Parathyroid adenoma (tissue), 2 donors: ENCODE measurements at regions not wholly inside any gene's neighbourhood (a gene's known extent, or its start where the extent isn't known, plus 50 kb on each side); places are given as distances from the start of the nearest gene placed in this dataset.

Experiments
- H2AFZ ChIP-seq: fragments of 300-600 bp; sonication (generic); one replicate; pipeline ENCODE4 v1.7.0; 2017; ENCODE audit warnings: antibody characterized with exemption, mild to moderate bottlenecking
- H3K27ac ChIP-seq: fragments of 300-600 bp; sonication (generic); one replicate; pipeline ENCODE4 v1.7.0; 2017
- H3K27me3 ChIP-seq: fragments of 300-600 bp; sonication (generic); one replicate; pipeline ENCODE4 v1.7.0; 2017; ENCODE audit warnings: low read length; ENCODE audit not compliant: control insufficient read depth, insufficient read depth
- H3K36me3 ChIP-seq: fragments of 300-600 bp; sonication (generic); one replicate; pipeline ENCODE4 v1.7.0; 2017; ENCODE audit warnings: low read length; ENCODE audit not compliant: control insufficient read depth, insufficient read depth
- H3K4me1 ChIP-seq: fragments of 300-600 bp; sonication (generic); one replicate; pipeline ENCODE4 v1.7.0; 2017; ENCODE audit warnings: control low read depth
- H3K4me2 ChIP-seq: fragments of 300-600 bp; sonication (generic); one replicate; pipeline ENCODE4 v1.7.0; 2017; ENCODE audit warnings: low read length
- H3K4me3 ChIP-seq: fragments of 300-600 bp; sonication (generic); one replicate; pipeline ENCODE4 v1.7.0; 2017; ENCODE audit warnings: low read depth, low read length
- H3K79me2 ChIP-seq: fragments of 300-600 bp; sonication (generic); one replicate; pipeline ENCODE4 v1.7.0; 2017; ENCODE audit warnings: control low read depth
- H3K9ac ChIP-seq: fragments of 300-600 bp; sonication (generic); one replicate; pipeline ENCODE4 v1.7.0; 2017; ENCODE audit warnings: mild to moderate bottlenecking
- H3K9me3 ChIP-seq: fragments of 300-600 bp; sonication (generic); one replicate; pipeline ENCODE4 v1.7.0; 2017; ENCODE audit warnings: low read length; ENCODE audit not compliant: control insufficient read depth
- TF ChIP-seq, protein P1 (sequence below): fragments of 300-600 bp; sonication (generic); IDR thresholded peaks from one replicate; pipeline ENCODE4 v1.7.0; 2017; ENCODE audit warnings: antibody characterized with exemption, mild to moderate bottlenecking
- donor health status: primary hyperparathyroidism.

DNA sequence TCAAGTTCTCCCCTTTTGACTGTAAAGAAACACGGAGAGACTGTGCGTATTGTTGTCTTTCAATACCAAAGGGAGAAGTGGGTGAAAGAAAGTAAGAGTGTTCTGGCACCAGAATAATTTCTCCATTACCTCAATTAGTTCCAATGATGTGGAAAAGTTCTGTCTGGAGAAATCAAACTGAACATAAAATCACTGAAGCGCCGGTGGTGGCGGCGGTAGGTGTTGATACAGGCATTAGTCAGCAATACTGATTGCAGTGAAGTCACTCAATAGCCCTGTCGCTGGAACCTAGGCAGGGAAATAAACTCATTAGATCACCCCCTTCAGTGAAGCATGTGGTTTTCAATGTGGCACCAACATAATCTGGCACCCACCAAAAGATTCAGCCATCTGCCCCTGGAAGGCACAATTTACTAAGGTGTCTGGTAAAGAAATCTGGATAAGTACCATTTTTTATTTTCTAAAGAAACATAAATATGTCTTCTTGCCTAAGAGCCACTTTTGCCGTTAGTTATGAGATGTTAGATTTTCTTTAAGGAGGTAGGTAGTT is 274.2 kb upstream of the SOX9 start:
- TF ChIP-seq, protein P1, sequence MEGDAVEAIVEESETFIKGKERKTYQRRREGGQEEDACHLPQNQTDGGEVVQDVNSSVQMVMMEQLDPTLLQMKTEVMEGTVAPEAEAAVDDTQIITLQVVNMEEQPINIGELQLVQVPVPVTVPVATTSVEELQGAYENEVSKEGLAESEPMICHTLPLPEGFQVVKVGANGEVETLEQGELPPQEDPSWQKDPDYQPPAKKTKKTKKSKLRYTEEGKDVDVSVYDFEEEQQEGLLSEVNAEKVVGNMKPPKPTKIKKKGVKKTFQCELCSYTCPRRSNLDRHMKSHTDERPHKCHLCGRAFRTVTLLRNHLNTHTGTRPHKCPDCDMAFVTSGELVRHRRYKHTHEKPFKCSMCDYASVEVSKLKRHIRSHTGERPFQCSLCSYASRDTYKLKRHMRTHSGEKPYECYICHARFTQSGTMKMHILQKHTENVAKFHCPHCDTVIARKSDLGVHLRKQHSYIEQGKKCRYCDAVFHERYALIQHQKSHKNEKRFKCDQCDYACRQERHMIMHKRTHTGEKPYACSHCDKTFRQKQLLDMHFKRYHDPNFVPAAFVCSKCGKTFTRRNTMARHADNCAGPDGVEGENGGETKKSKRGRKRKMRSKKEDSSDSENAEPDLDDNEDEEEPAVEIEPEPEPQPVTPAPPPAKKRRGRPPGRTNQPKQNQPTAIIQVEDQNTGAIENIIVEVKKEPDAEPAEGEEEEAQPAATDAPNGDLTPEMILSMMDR, result no peak
- H3K9ac ChIP-seq, result no peak overlapping the region
- H3K4me2 ChIP-seq, result no peak overlapping the region
- H3K9me3 ChIP-seq, result no peaks in the 10 kb centered on the region
- H3K36me3 ChIP-seq, result no peaks in the 10 kb centered on the region
- H3K4me3 ChIP-seq, result no peak overlapping the region
- no peaks in the 10 kb centered on the region for H3K79me2 ChIP-seq
- H3K27ac ChIP-seq, result no peak overlapping the region
- no peaks in the 10 kb centered on the region for H3K27me3 ChIP-seq
- H3K4me1 ChIP-seq, result no peaks in the 10 kb centered on the region
- no peak overlapping the region for H2AFZ ChIP-seq

DNA sequence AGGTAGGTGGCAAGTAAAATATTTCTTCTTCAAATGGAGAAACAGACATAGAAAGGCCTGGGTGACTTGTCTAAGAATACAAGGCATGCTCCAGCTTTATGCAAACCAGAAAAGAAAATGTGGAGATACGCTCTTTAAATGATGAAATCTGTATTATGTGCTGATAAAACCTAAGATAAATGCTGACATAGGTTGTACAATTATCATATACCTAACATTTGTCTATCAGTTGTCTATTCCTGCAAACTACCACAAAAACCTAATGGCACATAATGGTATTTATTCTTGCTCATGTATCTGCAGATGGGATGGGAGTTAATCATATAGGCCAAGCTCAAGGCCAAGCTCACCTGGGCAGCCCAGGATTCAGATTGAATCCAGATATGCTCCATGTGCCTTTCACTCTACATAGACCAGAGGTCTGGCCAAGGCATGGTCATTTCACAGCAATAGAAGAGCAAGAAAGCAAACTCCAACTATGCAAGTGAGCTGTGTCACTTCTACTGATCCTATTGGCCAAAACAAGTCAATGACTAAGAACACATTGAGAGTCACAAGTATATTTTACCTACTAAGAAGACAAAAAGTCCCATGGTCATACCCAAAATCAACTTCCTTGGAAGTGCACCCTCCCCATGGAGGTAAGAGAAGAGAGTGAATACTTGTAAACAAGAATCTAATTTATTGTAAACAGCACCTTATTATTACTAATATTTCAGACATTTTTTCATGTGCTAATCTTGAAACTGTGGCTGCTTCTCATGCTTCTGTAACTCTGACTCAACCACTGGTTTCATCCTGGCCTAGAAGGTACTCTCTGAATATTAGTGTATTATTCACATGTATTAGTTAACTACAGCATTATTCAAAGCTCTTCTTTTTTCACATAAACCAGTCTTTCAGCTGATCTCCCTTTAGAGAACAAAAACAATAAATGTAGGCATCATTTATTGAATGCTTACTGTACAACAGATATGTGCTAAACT is 270.7 kb upstream of the SOX9 start:
- Histone ChIP-seq H3K79me2 (no peaks in the 10 kb centered on the region), H3K4me2 (no peak overlapping the region), H3K36me3 (no peaks in the 10 kb centered on the region), H3K9me3 (no peaks in the 10 kb centered on the region), H2AFZ (no peak overlapping the region), H3K9ac (no peak overlapping the region), H3K27ac (no peak overlapping the region), H3K4me1 (no peaks in the 10 kb centered on the region), H3K4me3 (no peak overlapping the region), H3K27me3 (no peaks in the 10 kb centered on the region)
- TF ChIP-seq, protein P1, result no peak

DNA sequence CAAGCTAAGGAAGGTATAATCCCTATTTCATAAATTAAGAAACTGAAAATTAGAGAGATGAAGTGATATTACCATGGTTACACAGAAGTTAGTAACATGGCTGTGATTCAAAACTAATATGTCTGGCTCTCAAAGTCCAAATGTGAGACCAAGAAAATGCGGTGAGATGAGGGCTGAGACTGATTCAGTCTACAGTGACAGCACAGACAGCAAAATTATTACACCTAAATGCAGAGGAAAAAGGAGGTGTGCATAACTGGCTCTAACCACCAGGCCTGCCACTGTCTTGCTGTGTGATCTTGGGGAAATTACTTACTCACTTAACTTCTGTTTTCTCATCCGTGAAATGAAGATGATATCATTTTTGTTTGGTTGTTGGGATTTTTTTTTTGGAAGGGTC is 270.0 kb upstream of the SOX9 start:
- TF ChIP-seq, protein P1, result no peak
- Histone ChIP-seq H3K4me3 (no peak overlapping the region), H3K9ac (no peak overlapping the region), H3K27ac (no peak overlapping the region), H3K27me3 (no peaks in the 10 kb centered on the region), H2AFZ (no peak overlapping the region), H3K4me2 (no peak overlapping the region), H3K9me3 (no peaks in the 10 kb centered on the region), H3K4me1 (no peaks in the 10 kb centered on the region), H3K36me3 (no peaks in the 10 kb centered on the region), H3K79me2 (no peaks in the 10 kb centered on the region)

DNA sequence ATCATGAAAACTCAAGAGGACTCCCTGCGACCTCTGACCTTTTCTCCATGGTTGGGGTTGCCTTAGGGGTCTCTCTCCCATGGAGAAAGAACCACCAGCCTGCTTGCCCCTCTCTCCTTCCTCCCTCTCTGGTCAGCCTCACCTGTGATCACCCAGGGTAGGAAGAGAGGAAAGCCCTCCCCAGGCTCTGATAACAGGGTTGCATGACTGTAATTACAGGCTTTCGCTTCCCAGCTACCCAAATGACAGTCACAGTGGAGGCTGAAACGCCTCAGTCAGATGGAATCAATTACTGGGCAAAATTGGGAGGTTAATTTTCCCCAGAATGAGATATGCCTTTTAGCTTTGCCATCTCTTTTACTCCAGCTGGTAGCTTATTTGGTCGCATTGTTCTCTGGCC is 265.8 kb upstream of the SOX9 start:
- no peaks in the 10 kb centered on the region for H3K9me3 ChIP-seq
- H3K79me2 ChIP-seq, result no peaks in the 10 kb centered on the region
- no peak overlapping the region for H3K9ac ChIP-seq
- no peak overlapping the region for H3K4me3 ChIP-seq
- no peak overlapping the region for H3K4me2 ChIP-seq
- TF ChIP-seq, protein P1, result no peak
- H3K27ac ChIP-seq, result no peak overlapping the region
- no peaks in the 10 kb centered on the region for H3K36me3 ChIP-seq
- no peaks in the 10 kb centered on the region for H3K27me3 ChIP-seq
- no peak overlapping the region for H2AFZ ChIP-seq
- H3K4me1 ChIP-seq, result no peaks in the 10 kb centered on the region
